ENCODE measurements at regions not wholly inside any gene's neighbourhood (a gene's known extent, or its start where the extent isn't known, plus 50 kb on each side); places are given as distances from the start of the nearest gene placed in this dataset.

DNA sequence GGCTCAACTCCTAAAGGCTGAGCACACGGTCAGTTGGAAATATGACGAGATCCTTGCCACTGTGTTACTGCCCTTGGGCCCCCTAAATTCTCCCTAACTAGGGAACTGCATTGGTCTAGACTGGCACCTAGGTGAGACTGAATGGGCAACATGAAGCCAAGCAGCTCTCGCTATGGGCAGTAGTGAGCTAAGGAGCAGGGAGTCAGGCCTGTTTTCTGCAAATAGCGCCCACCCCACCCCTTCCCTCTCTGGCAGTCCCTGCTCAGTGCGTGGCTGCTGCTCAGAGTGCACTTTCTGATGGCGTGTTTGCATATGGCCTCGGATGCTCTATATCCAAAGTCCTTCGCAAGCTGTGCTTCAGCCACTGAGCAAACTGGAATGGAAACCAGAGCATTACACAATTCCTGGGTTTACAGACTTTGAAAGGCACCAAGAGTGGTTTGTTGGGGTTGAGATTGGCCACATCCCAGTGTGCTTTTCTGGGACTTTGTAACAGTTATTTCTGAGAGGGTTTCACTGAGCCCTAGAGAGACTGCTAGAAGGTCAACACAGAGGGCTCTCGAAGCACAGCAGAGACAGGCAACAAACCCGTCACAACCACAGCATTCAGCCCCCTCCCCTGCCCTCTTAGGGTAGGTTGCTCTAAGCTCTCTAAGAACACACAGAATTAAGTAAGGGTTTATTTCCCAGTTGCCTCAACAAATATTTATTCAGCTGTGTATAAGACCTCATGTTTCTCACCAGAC lies 419.9 kb downstream of the STK39 start:
- H3K27ac Mint-ChIP-seq (ENCODE audit: unreplicated experiment): no peak overlapping the region
- no peak overlapping the region for H3K4me3 Mint-ChIP-seq (ENCODE audit: unreplicated experiment)
- DNase-seq (ENCODE audit: low spot score): no peak
- no peaks in the 10 kb centered on the region for H3K4me1 Mint-ChIP-seq (ENCODE audit: unreplicated experiment)
- no peaks in the 10 kb centered on the region for H3K27me3 Mint-ChIP-seq (ENCODE audit: unreplicated experiment)
- H3K9me3 Mint-ChIP-seq (ENCODE audit: unreplicated experiment): no peaks in the 10 kb centered on the region
- TF ChIP-seq, protein P1, sequence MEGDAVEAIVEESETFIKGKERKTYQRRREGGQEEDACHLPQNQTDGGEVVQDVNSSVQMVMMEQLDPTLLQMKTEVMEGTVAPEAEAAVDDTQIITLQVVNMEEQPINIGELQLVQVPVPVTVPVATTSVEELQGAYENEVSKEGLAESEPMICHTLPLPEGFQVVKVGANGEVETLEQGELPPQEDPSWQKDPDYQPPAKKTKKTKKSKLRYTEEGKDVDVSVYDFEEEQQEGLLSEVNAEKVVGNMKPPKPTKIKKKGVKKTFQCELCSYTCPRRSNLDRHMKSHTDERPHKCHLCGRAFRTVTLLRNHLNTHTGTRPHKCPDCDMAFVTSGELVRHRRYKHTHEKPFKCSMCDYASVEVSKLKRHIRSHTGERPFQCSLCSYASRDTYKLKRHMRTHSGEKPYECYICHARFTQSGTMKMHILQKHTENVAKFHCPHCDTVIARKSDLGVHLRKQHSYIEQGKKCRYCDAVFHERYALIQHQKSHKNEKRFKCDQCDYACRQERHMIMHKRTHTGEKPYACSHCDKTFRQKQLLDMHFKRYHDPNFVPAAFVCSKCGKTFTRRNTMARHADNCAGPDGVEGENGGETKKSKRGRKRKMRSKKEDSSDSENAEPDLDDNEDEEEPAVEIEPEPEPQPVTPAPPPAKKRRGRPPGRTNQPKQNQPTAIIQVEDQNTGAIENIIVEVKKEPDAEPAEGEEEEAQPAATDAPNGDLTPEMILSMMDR (IDR thresholded peaks at IDR 0.05; ENCODE audit: unreplicated experiment): no peak
- H3K36me3 Mint-ChIP-seq (ENCODE audit: low read depth, unreplicated experiment): no peaks in the 10 kb centered on the region

DNA sequence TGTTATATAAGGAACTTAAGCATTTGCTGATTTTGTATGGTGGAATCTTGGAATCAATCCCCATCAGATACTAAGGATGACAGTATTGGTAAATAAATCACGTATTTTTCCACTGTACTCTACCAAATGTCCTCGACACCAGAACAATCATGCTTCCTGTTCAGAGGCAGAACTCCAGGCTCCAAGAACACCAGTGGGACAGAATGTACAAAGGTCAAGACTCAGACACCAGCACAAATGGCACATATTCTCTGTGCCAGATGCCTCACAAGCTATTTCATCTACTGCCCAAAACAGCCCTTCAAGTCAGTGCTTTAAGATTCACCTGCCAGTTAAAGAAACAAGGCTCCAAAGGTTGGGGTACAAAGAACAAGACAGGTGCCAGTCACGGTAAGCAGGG lies 420.5 kb downstream of the STK39 start:
- H3K27me3 Mint-ChIP-seq (ENCODE audit: unreplicated experiment): no peaks in the 10 kb centered on the region
- DNase-seq (ENCODE audit: low spot score): no peak
- H3K4me3 Mint-ChIP-seq (ENCODE audit: unreplicated experiment): no peak overlapping the region
- no peaks in the 10 kb centered on the region for H3K36me3 Mint-ChIP-seq (ENCODE audit: low read depth, unreplicated experiment)
- H3K9me3 Mint-ChIP-seq (ENCODE audit: unreplicated experiment): no peaks in the 10 kb centered on the region
- peaks cover 4% of the 10 kb centered on the region for H3K4me1 Mint-ChIP-seq (ENCODE audit: unreplicated experiment)
- H3K27ac Mint-ChIP-seq (ENCODE audit: unreplicated experiment): no peak overlapping the region
- TF ChIP-seq, protein P1 (IDR thresholded peaks at IDR 0.05; ENCODE audit: unreplicated experiment): no peak

DNA sequence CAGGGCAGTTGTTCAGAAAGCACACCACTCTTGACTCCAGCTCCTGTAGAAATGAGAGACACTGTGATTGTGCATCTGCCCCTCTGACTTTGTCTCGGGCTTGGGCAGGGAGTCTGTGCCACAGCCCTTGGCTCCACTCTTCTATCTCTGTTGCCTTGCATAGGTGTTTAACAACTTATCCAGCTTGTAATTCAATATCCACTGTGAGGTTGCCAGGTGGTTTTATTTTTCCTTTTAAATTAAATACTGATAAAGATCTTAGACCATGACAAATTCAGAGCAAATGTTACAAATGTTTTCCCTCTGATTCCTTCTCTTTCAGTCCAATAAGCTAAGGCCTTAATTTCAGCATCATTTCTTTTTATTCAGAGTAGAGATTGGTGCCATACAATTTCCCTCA lies 421.7 kb downstream of the STK39 start:
- no peak overlapping the region for H3K4me3 Mint-ChIP-seq (ENCODE audit: unreplicated experiment)
- H3K4me1 Mint-ChIP-seq (ENCODE audit: unreplicated experiment): peaks cover 7% of the 10 kb centered on the region
- no peaks in the 10 kb centered on the region for H3K36me3 Mint-ChIP-seq (ENCODE audit: low read depth, unreplicated experiment)
- H3K27ac Mint-ChIP-seq (ENCODE audit: unreplicated experiment): no peak overlapping the region
- TF ChIP-seq, protein P1 (IDR thresholded peaks at IDR 0.05; ENCODE audit: unreplicated experiment): no peak
- no peaks in the 10 kb centered on the region for H3K27me3 Mint-ChIP-seq (ENCODE audit: unreplicated experiment)
- DNase-seq (ENCODE audit: low spot score): no peak
- H3K9me3 Mint-ChIP-seq (ENCODE audit: unreplicated experiment): no peaks in the 10 kb centered on the region

DNA sequence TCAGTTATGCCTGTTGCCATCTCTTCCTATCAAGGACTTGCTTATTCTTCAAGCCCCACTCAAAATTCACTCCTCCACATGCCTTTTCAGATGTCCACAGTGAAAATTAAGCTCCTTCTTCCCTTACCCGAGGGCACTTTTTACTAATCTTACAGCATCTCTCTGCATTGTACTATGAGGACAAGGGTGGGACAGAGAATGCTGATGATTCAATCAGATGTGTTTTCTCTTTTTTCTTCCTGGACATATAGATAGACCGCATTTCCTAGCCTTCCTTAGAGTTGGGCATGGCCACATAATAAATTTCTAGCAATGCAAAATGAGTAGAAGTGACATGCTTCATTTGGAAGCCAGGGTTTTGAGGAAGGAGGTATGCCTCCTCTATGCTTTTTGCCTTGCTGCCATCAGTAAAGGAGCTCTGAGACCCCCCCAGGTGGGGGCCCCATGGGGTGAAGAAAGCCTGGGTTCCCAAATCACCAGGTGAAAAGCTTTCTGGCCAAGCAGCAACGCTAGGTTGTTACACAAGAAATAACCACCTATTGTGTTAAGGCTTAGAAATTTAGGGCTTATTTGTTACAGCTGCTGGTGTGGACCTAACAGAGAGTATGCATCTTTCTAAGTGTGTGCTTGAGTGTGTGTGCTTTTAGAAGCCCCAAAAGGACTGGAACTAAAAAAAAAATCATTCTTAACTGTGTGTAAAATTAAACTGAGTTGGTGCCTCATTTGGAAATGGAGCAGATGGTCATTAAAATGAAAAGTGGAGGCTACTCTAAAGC lies 424.5 kb downstream of the STK39 start:
- TF ChIP-seq, protein P1 (IDR thresholded peaks at IDR 0.05; ENCODE audit: unreplicated experiment): no peak
- H3K36me3 Mint-ChIP-seq (ENCODE audit: low read depth, unreplicated experiment): no peaks in the 10 kb centered on the region
- H3K4me3 Mint-ChIP-seq (ENCODE audit: unreplicated experiment): no peak overlapping the region
- no peaks in the 10 kb centered on the region for H3K9me3 Mint-ChIP-seq (ENCODE audit: unreplicated experiment)
- peaks cover 7% of the 10 kb centered on the region for H3K4me1 Mint-ChIP-seq (ENCODE audit: unreplicated experiment)
- no peak overlapping the region for H3K27ac Mint-ChIP-seq (ENCODE audit: unreplicated experiment)
- DNase-seq (ENCODE audit: low spot score): no peak
- no peaks in the 10 kb centered on the region for H3K27me3 Mint-ChIP-seq (ENCODE audit: unreplicated experiment)

DNA sequence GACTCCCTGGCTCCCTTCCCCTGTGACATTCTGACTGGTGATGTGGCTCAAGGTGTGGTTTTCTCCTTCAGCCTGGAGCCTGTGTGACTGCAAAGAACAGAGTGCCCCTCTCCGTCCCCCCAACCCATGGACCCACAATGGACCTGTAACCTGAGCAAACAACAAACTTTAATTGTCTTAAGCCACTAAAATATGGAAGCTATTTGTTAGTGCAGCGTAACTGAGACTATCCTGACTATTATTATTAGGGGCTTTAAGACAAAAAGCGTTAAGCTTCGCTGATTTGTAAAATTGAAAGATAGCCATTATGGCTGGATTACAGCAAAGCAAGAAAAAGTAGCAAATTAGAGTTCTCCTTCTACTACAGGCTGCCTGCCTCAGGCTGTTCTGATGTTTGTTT lies 426.9 kb downstream of the STK39 start:
- Mint-ChIP-seq H3K9me3 (ENCODE audit: unreplicated experiment) (no peaks in the 10 kb centered on the region), H3K27me3 (ENCODE audit: unreplicated experiment) (no peaks in the 10 kb centered on the region), H3K36me3 (ENCODE audit: low read depth, unreplicated experiment) (no peaks in the 10 kb centered on the region), H3K27ac (ENCODE audit: unreplicated experiment) (no peak overlapping the region), H3K4me1 (ENCODE audit: unreplicated experiment) (peaks cover 7% of the 10 kb centered on the region), H3K4me3 (ENCODE audit: unreplicated experiment) (no peak overlapping the region)
- TF ChIP-seq, protein P1 (IDR thresholded peaks at IDR 0.05; ENCODE audit: unreplicated experiment): no peak
- DNase-seq (ENCODE audit: low spot score): no peak

Measured in endothelial cell (in vitro differentiated cells).